ENCODE measurements at regions not wholly inside any gene's neighbourhood (a gene's known extent, or its start where the extent isn't known, plus 50 kb on each side); places are given as distances from the start of the nearest gene placed in this dataset.

GRCh38 chr11:97638641-97639224, 1248.9 kb downstream of the JRKL start:
- Histone ChIP-seq H2AFZ (ENCODE audit: low read depth, low read length) (no peak overlapping the region), H3K27me3 (ENCODE audit: control insufficient read depth in 2 of 2, insufficient read depth in 2 of 2, low read length in 2 of 2) (no peaks in the 10 kb centered on the region), H3K9ac (replicated peaks; ENCODE audit: extremely low read depth, insufficient read depth, low read length) (no peak overlapping the region), H3K9me3 (replicated peaks; ENCODE audit: control insufficient read depth, insufficient read depth, low read length) (no peaks in the 10 kb centered on the region), H3K4me3 (replicated peaks in 1 of 3; ENCODE audit: insufficient read depth in 1 of 3, low read depth in 1 of 3, low read length in 3 of 3) (no peak overlapping the region), H3K27ac (ENCODE audit: insufficient read depth, low read depth, low read length) (no peak overlapping the region), H3K4me2 (ENCODE audit: insufficient read depth, low read length) (no peak overlapping the region), H3K9me1 (replicated peaks; ENCODE audit: control insufficient read depth, extremely low read depth, insufficient read depth, low read length) (no peaks in the 10 kb centered on the region), H3K79me2 (ENCODE audit: control insufficient read depth, insufficient read depth, low read length) (no peaks in the 10 kb centered on the region), H3K4me1 (ENCODE audit: control insufficient read depth, extremely low read depth, insufficient read depth, low read length) (no peaks in the 10 kb centered on the region), H4K20me1 (replicated peaks; ENCODE audit: control insufficient read depth, extremely low read depth, insufficient read depth, low read length) (no peaks in the 10 kb centered on the region), H3K36me3 (ENCODE audit: control insufficient read depth in 2 of 2, extremely low read depth in 1 of 2, insufficient read depth in 2 of 2, low read length in 2 of 2) (no peaks in the 10 kb centered on the region)
- POLR2A ChIA-PET = no interaction called here
- dilution Hi-C loops (cut with MboI; ENCODE audit: extremely low pct_ligation_motif_present, low sequenced_read_pairs) (no loop called here), intact Hi-C loops (cut with micrococcal nuclease) (no loop called here)
- CTCF ChIA-PET = interaction anchor here (1.1 kb wide), 1 partner anchor 8 kb away, joined by 3 read pairs; no protein-coding TSS in a partner anchor
- DNase-seq (ENCODE audit: low read depth, low spot score) = no peak
- BruUV-seq (replicated peaks) = no TSS peak
- no peak for FAIRE-seq
- TF ChIP-seq MAX (IDR thresholded peaks at IDR 0.05; ENCODE audit: insufficient read depth, insufficient read length) (no peak), POLR2AphosphoS5 (IDR thresholded peaks at IDR 0.05; ENCODE audit: insufficient read depth, low read depth, low read length) (no peak)

GRCh38 chr11:97641988-97642387, 1252.2 kb downstream of the JRKL start:
- Histone ChIP-seq H3K9me1 (replicated peaks; ENCODE audit: control insufficient read depth, extremely low read depth, insufficient read depth, low read length) (no peaks in the 10 kb centered on the region), H3K79me2 (ENCODE audit: control insufficient read depth, insufficient read depth, low read length) (no peaks in the 10 kb centered on the region), H3K36me3 (ENCODE audit: control insufficient read depth in 2 of 2, extremely low read depth in 1 of 2, insufficient read depth in 2 of 2, low read length in 2 of 2) (no peaks in the 10 kb centered on the region), H3K4me1 (ENCODE audit: control insufficient read depth, extremely low read depth, insufficient read depth, low read length) (no peaks in the 10 kb centered on the region), H3K4me3 (replicated peaks in 1 of 3; ENCODE audit: insufficient read depth in 1 of 3, low read depth in 1 of 3, low read length in 3 of 3) (no peak overlapping the region), H3K27me3 (ENCODE audit: control insufficient read depth in 2 of 2, insufficient read depth in 2 of 2, low read length in 2 of 2) (no peaks in the 10 kb centered on the region), H3K27ac (ENCODE audit: insufficient read depth, low read depth, low read length) (no peak overlapping the region), H3K4me2 (ENCODE audit: insufficient read depth, low read length) (no peak overlapping the region), H3K9ac (replicated peaks; ENCODE audit: extremely low read depth, insufficient read depth, low read length) (no peak overlapping the region), H3K9me3 (replicated peaks; ENCODE audit: control insufficient read depth, insufficient read depth, low read length) (no peaks in the 10 kb centered on the region), H4K20me1 (replicated peaks; ENCODE audit: control insufficient read depth, extremely low read depth, insufficient read depth, low read length) (no peaks in the 10 kb centered on the region), H2AFZ (ENCODE audit: low read depth, low read length) (no peak overlapping the region)
- TF ChIP-seq JUN (IDR thresholded peaks at IDR 0.05; ENCODE audit: borderline replicate concordance, insufficient read depth, insufficient read length, low read depth) (no peak), CTCF (IDR thresholded peaks at IDR 0.05; ENCODE audit: extremely low read depth in 1 of 2, insufficient read depth in 1 of 2, low read depth in 1 of 2, low read length in 2 of 2) (no peak), MYC (IDR thresholded peaks at IDR 0.05; ENCODE audit: low read depth, low read length) (no peak)
- no peak for DNase-seq (ENCODE audit: low read depth, low spot score)
- ChIA-PET POLR2A (no interaction called here), CTCF (no interaction called here)
- FAIRE-seq = no peak
- intact Hi-C loops (cut with micrococcal nuclease) (no loop called here), dilution Hi-C loops (cut with MboI; ENCODE audit: extremely low pct_ligation_motif_present, low sequenced_read_pairs) (no loop called here)
- no TSS peak for BruUV-seq (replicated peaks)

All from endothelial cell of umbilical vein (primary cell).